ENCODE measurements at regions not wholly inside any gene's neighbourhood (a gene's known extent, or its start where the extent isn't known, plus 50 kb on each side); places are given as distances from the start of the nearest gene placed in this dataset.

DNA sequence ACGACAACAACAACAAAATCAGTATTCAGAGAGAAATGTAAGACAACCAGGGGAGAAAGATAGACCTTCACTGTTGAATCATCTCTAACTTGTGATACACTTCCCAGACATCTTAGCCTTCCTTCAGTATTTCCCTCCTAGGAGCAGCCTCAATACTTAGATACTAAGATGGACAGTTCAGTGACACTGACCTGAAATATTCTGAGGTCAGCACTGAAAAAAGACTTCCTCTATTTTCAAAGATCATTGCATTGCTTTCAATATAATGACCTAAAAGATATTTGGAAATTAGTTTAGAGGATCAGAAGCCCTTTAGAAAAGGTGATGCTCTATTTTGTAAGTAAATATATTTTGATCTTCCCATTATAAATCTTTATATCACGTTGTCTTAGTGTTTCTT is 101.0 kb downstream of the MRPL39 start:
- DNase-seq (no peak), ATAC-seq (ENCODE audit: low FRiP score in 2 of 2) (no peak)
- 88 to 90% methylated on average over 2 of the region's 2 CpGs for WGBS, 2 donors
- H3K9me3 ChIP-seq: no peaks in the 10 kb centered on the region
- no peaks in the 10 kb centered on the region for H3K36me3 ChIP-seq
- H3K27me3 ChIP-seq: no peaks in the 10 kb centered on the region
- H3K4me3 ChIP-seq: no peak overlapping the region
- no peak overlapping the region for H3K27ac ChIP-seq
- no peaks in the 10 kb centered on the region for H3K4me1 ChIP-seq
- TF ChIP-seq EP300 (IDR thresholded peaks at IDR 0.05) (no peak), POLR2AphosphoS5 (IDR thresholded peaks at IDR 0.05) (no peak), POLR2A (IDR thresholded peaks at IDR 0.05) (no peak)
- TF ChIP-seq, protein P1, sequence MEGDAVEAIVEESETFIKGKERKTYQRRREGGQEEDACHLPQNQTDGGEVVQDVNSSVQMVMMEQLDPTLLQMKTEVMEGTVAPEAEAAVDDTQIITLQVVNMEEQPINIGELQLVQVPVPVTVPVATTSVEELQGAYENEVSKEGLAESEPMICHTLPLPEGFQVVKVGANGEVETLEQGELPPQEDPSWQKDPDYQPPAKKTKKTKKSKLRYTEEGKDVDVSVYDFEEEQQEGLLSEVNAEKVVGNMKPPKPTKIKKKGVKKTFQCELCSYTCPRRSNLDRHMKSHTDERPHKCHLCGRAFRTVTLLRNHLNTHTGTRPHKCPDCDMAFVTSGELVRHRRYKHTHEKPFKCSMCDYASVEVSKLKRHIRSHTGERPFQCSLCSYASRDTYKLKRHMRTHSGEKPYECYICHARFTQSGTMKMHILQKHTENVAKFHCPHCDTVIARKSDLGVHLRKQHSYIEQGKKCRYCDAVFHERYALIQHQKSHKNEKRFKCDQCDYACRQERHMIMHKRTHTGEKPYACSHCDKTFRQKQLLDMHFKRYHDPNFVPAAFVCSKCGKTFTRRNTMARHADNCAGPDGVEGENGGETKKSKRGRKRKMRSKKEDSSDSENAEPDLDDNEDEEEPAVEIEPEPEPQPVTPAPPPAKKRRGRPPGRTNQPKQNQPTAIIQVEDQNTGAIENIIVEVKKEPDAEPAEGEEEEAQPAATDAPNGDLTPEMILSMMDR (IDR thresholded peaks at IDR 0.05): no peak

- Histone ChIP-seq H3K4me3 (no peak overlapping the region), H3K36me3 (no peaks in the 10 kb centered on the region), H3K27ac (no peak overlapping the region), H3K4me1 (no peaks in the 10 kb centered on the region), H3K9me3 (no peaks in the 10 kb centered on the region), H3K27me3 (no peaks in the 10 kb centered on the region)
- ATAC-seq (ENCODE audit: low FRiP score in 2 of 2) (no peak), DNase-seq (no peak)
- 96 to 100% methylated on average over 1 of the region's 1 CpG for WGBS, 2 donors
- TF ChIP-seq, protein P1 (IDR thresholded peaks at IDR 0.05): no peak
- no peak for TF ChIP-seq POLR2AphosphoS5 (IDR thresholded peaks at IDR 0.05)
- no peak for TF ChIP-seq EP300 (IDR thresholded peaks at IDR 0.05)
- TF ChIP-seq POLR2A (IDR thresholded peaks at IDR 0.05): no peak
Observed at GRCh38 chr21:25503981-25504380, 103.3 kb downstream of the MRPL39 start.

GRCh38 chr21:25501996-25502665 is 105.2 kb downstream of the MRPL39 start:
- no peaks in the 10 kb centered on the region for H3K36me3 ChIP-seq
- WGBS, 2 donors: 31 to 46% methylated on average over 1 of the region's 1 CpG
- TF ChIP-seq, protein P1 (IDR thresholded peaks at IDR 0.05): no peak
- TF ChIP-seq POLR2AphosphoS5 (IDR thresholded peaks at IDR 0.05) (no peak), EP300 (IDR thresholded peaks at IDR 0.05) (no peak), POLR2A (IDR thresholded peaks at IDR 0.05) (no peak)
- ATAC-seq (ENCODE audit: low FRiP score in 2 of 2): peak in 1 of 2 donors; percentile 79
- H3K27ac ChIP-seq: no peak overlapping the region
- no peak overlapping the region for H3K4me3 ChIP-seq
- no peaks in the 10 kb centered on the region for H3K27me3 ChIP-seq
- H3K4me1 ChIP-seq: no peaks in the 10 kb centered on the region
- peak in 1 of 2 donors; percentile 23 for DNase-seq
- no peaks in the 10 kb centered on the region for H3K9me3 ChIP-seq

GRCh38 chr21:25501462-25501861 is 105.8 kb downstream of the MRPL39 start:
- H3K36me3 ChIP-seq: no peaks in the 10 kb centered on the region
- ATAC-seq (ENCODE audit: low FRiP score in 2 of 2): no peak
- no peak overlapping the region for H3K4me3 ChIP-seq
- no peaks in the 10 kb centered on the region for H3K4me1 ChIP-seq
- no peaks in the 10 kb centered on the region for H3K9me3 ChIP-seq
- no peak for DNase-seq
- H3K27ac ChIP-seq: no peak overlapping the region
- TF ChIP-seq POLR2A (IDR thresholded peaks at IDR 0.05) (no peak), EP300 (IDR thresholded peaks at IDR 0.05) (no peak), POLR2AphosphoS5 (IDR thresholded peaks at IDR 0.05) (no peak)
- TF ChIP-seq, protein P1 (IDR thresholded peaks at IDR 0.05): no peak
- WGBS, 2 donors: 65 to 76% methylated on average over 2 of the region's 2 CpGs
- H3K27me3 ChIP-seq: no peaks in the 10 kb centered on the region

GRCh38 chr21:25500598-25500997 is 106.7 kb downstream of the MRPL39 start:
- no peak overlapping the region for H3K4me3 ChIP-seq
- no peak overlapping the region for H3K27ac ChIP-seq
- TF ChIP-seq POLR2AphosphoS5 (IDR thresholded peaks at IDR 0.05) (no peak), POLR2A (IDR thresholded peaks at IDR 0.05) (no peak), EP300 (IDR thresholded peaks at IDR 0.05) (no peak)
- TF ChIP-seq, protein P1 (IDR thresholded peaks at IDR 0.05): no peak
- no peak for ATAC-seq (ENCODE audit: low FRiP score in 2 of 2)
- H3K4me1 ChIP-seq: no peaks in the 10 kb centered on the region
- no peaks in the 10 kb centered on the region for H3K27me3 ChIP-seq
- H3K9me3 ChIP-seq: no peaks in the 10 kb centered on the region
- 70 to 87% methylated on average over 2 of the region's 2 CpGs for WGBS, 2 donors
- no peak for DNase-seq
- no peaks in the 10 kb centered on the region for H3K36me3 ChIP-seq
